GM12892 (cell line): ENCODE measurements at regions not wholly inside any gene's neighbourhood (a gene's known extent, or its start where the extent isn't known, plus 50 kb on each side); places are given as distances from the start of the nearest gene placed in this dataset.

ENCODE experiments used
- POLR2A ChIP-seq: IDR thresholded peaks from 2 replicates; pipeline ENCODE4 v1.6.1; 2011; ENCODE audit warnings: low read depth, low read length, control low read depth
- POLR2AphosphoS5 ChIP-seq: IDR thresholded peaks from 2 replicates; pipeline ENCODE4 v1.6.1; 2011; ENCODE audit warnings: low read depth, low read length, control low read depth
- TAF1 ChIP-seq: IDR thresholded peaks from 2 replicates; pipeline ENCODE4 v1.6.1; 2011; ENCODE audit warnings: low read depth, mild to moderate bottlenecking, control low read depth, low read length, borderline replicate concordance

DNA sequence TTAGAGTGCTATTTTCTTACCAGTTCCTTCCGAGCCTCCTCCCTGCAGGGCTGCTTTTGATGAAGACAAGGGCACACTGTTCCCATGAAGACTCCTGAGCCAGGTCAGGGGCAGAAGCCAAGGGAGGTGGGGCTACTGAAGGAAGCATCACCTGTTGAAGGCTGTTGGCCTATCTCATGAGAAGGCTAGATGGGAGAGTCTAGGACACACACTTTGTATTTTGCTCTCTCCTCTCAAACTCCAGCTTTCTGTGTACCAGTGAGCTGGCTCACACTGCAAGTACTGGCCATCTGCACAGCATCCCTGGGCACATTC, 683.2 kb upstream of the ID4 start:
- TF ChIP-seq POLR2A = no peak
- no peak for TF ChIP-seq TAF1
- no peak for TF ChIP-seq POLR2AphosphoS5
